OCI-LY3 (cell line): ENCODE measurements at regions not wholly inside any gene's neighbourhood (a gene's known extent, or its start where the extent isn't known, plus 50 kb on each side); places are given as distances from the start of the nearest gene placed in this dataset.

Experiments
- EZH2phosphoT487 ChIP-seq: fragments of 200-600 bp; shearing (Covaris generic); IDR thresholded peaks from 2 replicates; pipeline ENCODE4 v1.6.1; 2018; ENCODE audit warnings: antibody characterized with exemption, mixed run types, low read depth
- TF ChIP-seq, protein P1 (sequence below): fragments of 200-600, 300-600 bp; sonication (generic); IDR thresholded peaks from 2 replicates; pipeline ENCODE4 v1.5.1; 2014; ENCODE audit warnings: antibody characterized with exemption, low read length, low read depth

DNA sequence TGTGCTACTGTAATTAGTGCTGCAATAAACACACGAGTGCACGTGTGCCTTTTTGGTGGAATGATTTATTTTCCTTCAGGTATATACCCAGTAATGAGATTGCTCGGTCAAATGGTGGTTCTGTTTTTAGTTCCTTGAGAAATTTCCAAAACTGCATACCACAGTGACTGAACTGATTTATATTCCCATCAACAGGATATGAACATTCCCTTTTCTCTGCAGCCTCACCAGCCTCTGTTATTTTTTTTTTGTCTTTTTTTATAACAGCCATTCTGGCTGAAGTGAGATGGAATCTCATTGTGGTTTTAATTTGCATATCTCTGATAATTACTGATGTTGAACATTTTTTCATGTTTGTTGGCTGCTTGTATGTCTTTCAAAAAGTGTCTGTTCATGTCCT lies 922.9 kb upstream of the LRRN3 start:
- no peak for TF ChIP-seq EZH2phosphoT487
- TF ChIP-seq, protein P1, sequence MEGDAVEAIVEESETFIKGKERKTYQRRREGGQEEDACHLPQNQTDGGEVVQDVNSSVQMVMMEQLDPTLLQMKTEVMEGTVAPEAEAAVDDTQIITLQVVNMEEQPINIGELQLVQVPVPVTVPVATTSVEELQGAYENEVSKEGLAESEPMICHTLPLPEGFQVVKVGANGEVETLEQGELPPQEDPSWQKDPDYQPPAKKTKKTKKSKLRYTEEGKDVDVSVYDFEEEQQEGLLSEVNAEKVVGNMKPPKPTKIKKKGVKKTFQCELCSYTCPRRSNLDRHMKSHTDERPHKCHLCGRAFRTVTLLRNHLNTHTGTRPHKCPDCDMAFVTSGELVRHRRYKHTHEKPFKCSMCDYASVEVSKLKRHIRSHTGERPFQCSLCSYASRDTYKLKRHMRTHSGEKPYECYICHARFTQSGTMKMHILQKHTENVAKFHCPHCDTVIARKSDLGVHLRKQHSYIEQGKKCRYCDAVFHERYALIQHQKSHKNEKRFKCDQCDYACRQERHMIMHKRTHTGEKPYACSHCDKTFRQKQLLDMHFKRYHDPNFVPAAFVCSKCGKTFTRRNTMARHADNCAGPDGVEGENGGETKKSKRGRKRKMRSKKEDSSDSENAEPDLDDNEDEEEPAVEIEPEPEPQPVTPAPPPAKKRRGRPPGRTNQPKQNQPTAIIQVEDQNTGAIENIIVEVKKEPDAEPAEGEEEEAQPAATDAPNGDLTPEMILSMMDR: no peak
